ENCODE measurements at regions not wholly inside any gene's neighbourhood (a gene's known extent, or its start where the extent isn't known, plus 50 kb on each side); places are given as distances from the start of the nearest gene placed in this dataset.

- DNase-seq = no peak
These were observed 709.2 kb downstream of the TYW1 start for GRCh38 chr7:67705850-67706249.

GRCh38 chr7:67711706-67712105 is 715.1 kb downstream of the TYW1 start:
- DNase-seq = no peak

GRCh38 chr7:67713451-67714056 is 716.9 kb downstream of the TYW1 start:
- no peak for DNase-seq

- no peak for DNase-seq
These were observed 720.1 kb downstream of the TYW1 start for GRCh38 chr7:67716729-67717128.

- DNase-seq = no peak
These were observed 727.0 kb downstream of the TYW1 start for GRCh38 chr7:67723591-67723990.

- DNase-seq = no peak
These were observed 727.8 kb downstream of the TYW1 start for GRCh38 chr7:67724435-67724834.

- DNase-seq = no peak
These were observed 728.3 kb downstream of the TYW1 start for GRCh38 chr7:67724955-67725354.

GRCh38 chr7:67725423-67725822 is 728.8 kb downstream of the TYW1 start:
- no peak for DNase-seq

- no peak for DNase-seq
These were observed 733.1 kb downstream of the TYW1 start for GRCh38 chr7:67729771-67730170.

- DNase-seq = no peak
These were observed 735.1 kb downstream of the TYW1 start for GRCh38 chr7:67731704-67732103.

- no peak for DNase-seq
These were observed 736.3 kb downstream of the TYW1 start for GRCh38 chr7:67732898-67733297.

- no peak for DNase-seq
These were observed 741.5 kb downstream of the TYW1 start for GRCh38 chr7:67738145-67738544.

GRCh38 chr7:67738958-67739357 is 742.3 kb downstream of the TYW1 start:
- DNase-seq = no peak

- DNase-seq = no peak
These were observed 746.9 kb downstream of the TYW1 start for GRCh38 chr7:67743501-67743900.

GRCh38 chr7:67752227-67752626 is 755.6 kb downstream of the TYW1 start:
- DNase-seq = no peak

- no peak for DNase-seq
These were observed 757.3 kb downstream of the TYW1 start for GRCh38 chr7:67753891-67754290.

GRCh38 chr7:67754651-67755050 is 758.0 kb downstream of the TYW1 start:
- no peak for DNase-seq

GRCh38 chr7:67758551-67758950 is 761.9 kb downstream of the TYW1 start:
- no peak for DNase-seq

GRCh38 chr7:67760971-67761370 is 764.3 kb downstream of the TYW1 start:
- DNase-seq = no peak

GRCh38 chr7:67762516-67762915 is 765.9 kb downstream of the TYW1 start:
- no peak for DNase-seq

GRCh38 chr7:67764289-67764688 is 767.7 kb downstream of the TYW1 start:
- no peak for DNase-seq

GRCh38 chr7:67765481-67766175 is 769.0 kb downstream of the TYW1 start:
- DNase-seq = no peak

- DNase-seq = no peak
These were observed 770.3 kb downstream of the TYW1 start for GRCh38 chr7:67766906-67767410.

GRCh38 chr7:67771846-67772605 is 775.4 kb downstream of the TYW1 start:
- no peak for DNase-seq

Measured in NCI-H1048 (cell line).